Endothelial cell of umbilical vein (primary cell): ENCODE measurements at regions not wholly inside any gene's neighbourhood (a gene's known extent, or its start where the extent isn't known, plus 50 kb on each side); places are given as distances from the start of the nearest gene placed in this dataset.

Experiments used
- BruUV-seq: library from RNA; stranded (reverse); fragments of 400-500 nt; replicated peaks from 2 replicates; lab custom pipeline; 2021; lab: Mats Ljungman, UMichigan
- CTCF ChIA-PET: fragments of 300-600, 350-600 bp; sonication (Branson Sonifier 250); formaldehyde crosslinking; loops from one replicate; lab custom pipeline; 2021; ENCODE audit warnings: antibody characterized with exemption, inconsistent platforms; lab: Charles Lee
- POLR2A ChIA-PET: fragments of 300-600, 350-600 bp; sonication (Branson Sonifier 250); formaldehyde crosslinking; loops from one replicate; lab custom pipeline; 2021; ENCODE audit warnings: antibody characterized with exemption, inconsistent platforms; lab: Charles Lee
- DNase-seq: peaks from one replicate; pipeline ENCODE4 v3.0.0-alpha.2; 2011; ENCODE audit warnings: low read depth, low spot score
- FAIRE-seq: peaks from 2 replicates; lab custom pipeline; 2011; peaks lifted over from hg19 to GRCh38; lab: Jason Lieb, UNC
- H2AFZ ChIP-seq: 2 replicates; pipeline ENCODE4 v1.6.0; 2012; ENCODE audit warnings: low read depth, low read length, control low read depth, inconsistent platforms
- H3K27ac ChIP-seq: 2 replicates; pipeline ENCODE4 v1.5.1; 2011; ENCODE audit warnings: low read depth, mild to moderate bottlenecking, control low read depth, low read length, moderate library complexity; ENCODE audit not compliant: insufficient read depth
- H3K27me3 ChIP-seq, 2 experiments: 2 replicates each; pipeline versions ENCODE4 v1.6.0 to v1.6.1; 2011; ENCODE audit warnings: low read length in 2 of 2, mixed read lengths in 1 of 2; ENCODE audit not compliant: control insufficient read depth in 2 of 2, insufficient read depth in 2 of 2
- H3K36me3 ChIP-seq, 2 experiments: 2 replicates in 1 of 2; 3 replicates in 1 of 2; pipeline ENCODE4 v1.5.1; 2011; ENCODE audit warnings: low read length in 2 of 2, mild to moderate bottlenecking in 1 of 2, moderate library complexity in 1 of 2; ENCODE audit not compliant: control insufficient read depth in 2 of 2, insufficient read depth in 2 of 2; ENCODE audit errors: extremely low read depth in 1 of 2
- H3K4me1 ChIP-seq: 3 replicates; pipeline ENCODE4 v1.5.1; 2011; ENCODE audit warnings: mild to moderate bottlenecking, low read length; ENCODE audit not compliant: control insufficient read depth, insufficient read depth; ENCODE audit errors: extremely low read depth
- H3K4me2 ChIP-seq: 2 replicates; pipeline ENCODE4 v1.6.1; 2011; ENCODE audit warnings: low read length, control low read depth, mixed read lengths; ENCODE audit not compliant: insufficient read depth
- H3K4me3 ChIP-seq, 3 experiments: fragments of 200-600 bp in 1 of 3; sonication (generic), shearing (Covaris generic) in 1 of 3; replicated peaks in 1 of 3; 2 replicates each; pipeline ENCODE4 v1.5.1; 2011 to 2016; ENCODE audit warnings: control low read depth in 3 of 3, low read length in 3 of 3, mild to moderate bottlenecking in 2 of 3, inconsistent platforms in 1 of 3, low read depth in 1 of 3, moderate library complexity in 1 of 3; ENCODE audit not compliant: insufficient read depth in 1 of 3
- H3K79me2 ChIP-seq: 2 replicates; pipeline ENCODE4 v1.6.0; 2012; ENCODE audit warnings: low read length, inconsistent platforms; ENCODE audit not compliant: control insufficient read depth, insufficient read depth
- H3K9ac ChIP-seq: replicated peaks from 2 replicates; pipeline ENCODE3; 2011; ENCODE audit warnings: low read length, control low read depth; ENCODE audit not compliant: insufficient read depth; ENCODE audit errors: extremely low read depth
- H3K9me1 ChIP-seq: replicated peaks from 3 replicates; pipeline ENCODE4 v1.6.0; 2011; ENCODE audit warnings: mild to moderate bottlenecking, low read length; ENCODE audit not compliant: control insufficient read depth, insufficient read depth; ENCODE audit errors: extremely low read depth
- H3K9me3 ChIP-seq: replicated peaks from 2 replicates; pipeline ENCODE4 v1.5.1; 2012; ENCODE audit warnings: low read length, inconsistent platforms; ENCODE audit not compliant: control insufficient read depth, insufficient read depth
- H4K20me1 ChIP-seq: replicated peaks from 2 replicates; pipeline ENCODE3; 2011; ENCODE audit warnings: mild to moderate bottlenecking, low read length; ENCODE audit not compliant: control insufficient read depth, insufficient read depth; ENCODE audit errors: extremely low read depth
- EZH2 ChIP-seq: IDR thresholded peaks from 2 replicates; pipeline ENCODE4 v1.6.1; 2012; ENCODE audit warnings: borderline replicate concordance, low read depth, mild to moderate bottlenecking, moderate library complexity, low read length, inconsistent platforms; ENCODE audit not compliant: severe bottlenecking
- FOS ChIP-seq: IDR thresholded peaks from 2 replicates; pipeline ENCODE4 v1.6.1; 2011; ENCODE audit warnings: mild to moderate bottlenecking, low read length, moderate library complexity, borderline replicate concordance; ENCODE audit not compliant: insufficient read depth
- GATA2 ChIP-seq: IDR thresholded peaks from 2 replicates; pipeline ENCODE4 v1.7.0; 2011; ENCODE audit warnings: low read depth, mild to moderate bottlenecking, moderate library complexity, mixed read lengths, low read length; ENCODE audit not compliant: insufficient read length, insufficient read depth
- JUN ChIP-seq: IDR thresholded peaks from 2 replicates; pipeline ENCODE4 v1.6.1; 2011; ENCODE audit warnings: borderline replicate concordance, low read depth; ENCODE audit not compliant: insufficient read length, insufficient read depth
- MYC ChIP-seq: IDR thresholded peaks from one replicate; pipeline ENCODE4 v1.6.1; 2011; ENCODE audit warnings: mild to moderate bottlenecking, low read depth, low read length
- POLR2A ChIP-seq: IDR thresholded peaks from 2 replicates; pipeline ENCODE4 v1.6.1; 2012; ENCODE audit warnings: low read depth, mild to moderate bottlenecking, control low read depth, low read length
- POLR2AphosphoS5 ChIP-seq: IDR thresholded peaks from 2 replicates; pipeline ENCODE4 v1.6.1; 2012; ENCODE audit warnings: low read depth, mild to moderate bottlenecking, control low read depth, low read length, moderate library complexity; ENCODE audit not compliant: insufficient read depth
- dilution Hi-C: fragments of 300-500 bp; cut with MboI; formaldehyde crosslinking; loops from one replicate; pipeline ENCODE4 v1.15.0; 2019; ENCODE audit warnings: low sequenced_read_pairs; ENCODE audit not compliant: extremely low pct_ligation_motif_present
- intact Hi-C: fragments of 100-400 bp; cut with micrococcal nuclease; formaldehyde crosslinking; loops from one replicate; pipeline ENCODE4 v1.10.0; 2022
- TF ChIP-seq, protein P1 (sequence below), 2 donors: IDR thresholded peaks; 1 replicate in 1 of 2; 2 replicates in 1 of 2; pipeline ENCODE4 v1.5.1; 2011; ENCODE audit warnings: low read length in 2 of 2, mild to moderate bottlenecking in 2 of 2, moderate library complexity in 2 of 2, control low read depth in 1 of 2, inconsistent platforms in 1 of 2, low read depth in 1 of 2; ENCODE audit not compliant: insufficient read depth in 1 of 2; ENCODE audit errors: extremely low read depth in 1 of 2
- TF ChIP-seq, protein P2 (sequence below): IDR thresholded peaks from 2 replicates; pipeline ENCODE4 v1.6.1; 2011; ENCODE audit not compliant: insufficient read depth, insufficient read length

DNA sequence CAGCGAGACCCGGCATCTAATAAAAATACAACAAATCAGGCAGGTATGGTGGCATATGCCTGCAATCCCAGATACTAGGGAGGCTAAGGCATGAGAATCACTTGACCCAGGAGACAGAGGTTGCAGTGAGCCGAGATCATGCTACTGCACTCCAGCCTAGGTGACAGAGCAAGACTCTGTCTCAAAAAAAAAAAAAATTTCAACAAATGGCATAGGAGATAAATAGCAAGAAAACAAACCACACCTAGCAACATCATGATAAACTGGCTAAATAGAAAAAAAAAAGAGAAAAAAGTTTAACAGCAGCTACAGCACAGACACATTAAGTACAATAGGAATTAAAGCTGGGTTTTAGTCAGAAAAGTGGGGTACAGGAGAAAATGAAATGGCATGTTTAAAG, 1034.6 kb upstream of the LRRN3 start:
- ChIA-PET CTCF (no interaction called here), POLR2A (no interaction called here)
- intact Hi-C loops (no loop called here), dilution Hi-C loops (no loop called here)
- H3K9ac ChIP-seq = no peak overlapping the region
- H2AFZ ChIP-seq = no peak overlapping the region
- no peaks in the 10 kb centered on the region for H3K27me3 ChIP-seq
- H3K27ac ChIP-seq = no peak overlapping the region
- FAIRE-seq (no peak), DNase-seq (no peak)
- no peak overlapping the region for H3K4me2 ChIP-seq
- TF ChIP-seq JUN (no peak), POLR2AphosphoS5 (no peak), FOS (no peak), GATA2 (no peak), POLR2A (no peak), EZH2 (no peak), MYC (no peak)
- TF ChIP-seq, protein P1, sequence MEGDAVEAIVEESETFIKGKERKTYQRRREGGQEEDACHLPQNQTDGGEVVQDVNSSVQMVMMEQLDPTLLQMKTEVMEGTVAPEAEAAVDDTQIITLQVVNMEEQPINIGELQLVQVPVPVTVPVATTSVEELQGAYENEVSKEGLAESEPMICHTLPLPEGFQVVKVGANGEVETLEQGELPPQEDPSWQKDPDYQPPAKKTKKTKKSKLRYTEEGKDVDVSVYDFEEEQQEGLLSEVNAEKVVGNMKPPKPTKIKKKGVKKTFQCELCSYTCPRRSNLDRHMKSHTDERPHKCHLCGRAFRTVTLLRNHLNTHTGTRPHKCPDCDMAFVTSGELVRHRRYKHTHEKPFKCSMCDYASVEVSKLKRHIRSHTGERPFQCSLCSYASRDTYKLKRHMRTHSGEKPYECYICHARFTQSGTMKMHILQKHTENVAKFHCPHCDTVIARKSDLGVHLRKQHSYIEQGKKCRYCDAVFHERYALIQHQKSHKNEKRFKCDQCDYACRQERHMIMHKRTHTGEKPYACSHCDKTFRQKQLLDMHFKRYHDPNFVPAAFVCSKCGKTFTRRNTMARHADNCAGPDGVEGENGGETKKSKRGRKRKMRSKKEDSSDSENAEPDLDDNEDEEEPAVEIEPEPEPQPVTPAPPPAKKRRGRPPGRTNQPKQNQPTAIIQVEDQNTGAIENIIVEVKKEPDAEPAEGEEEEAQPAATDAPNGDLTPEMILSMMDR (IDR thresholded peaks at IDR 0.05; ENCODE audit: extremely low read depth in 1 of 2, insufficient read depth in 1 of 2, low read depth in 1 of 2, low read length in 2 of 2) = no peak
- TF ChIP-seq, protein P2, sequence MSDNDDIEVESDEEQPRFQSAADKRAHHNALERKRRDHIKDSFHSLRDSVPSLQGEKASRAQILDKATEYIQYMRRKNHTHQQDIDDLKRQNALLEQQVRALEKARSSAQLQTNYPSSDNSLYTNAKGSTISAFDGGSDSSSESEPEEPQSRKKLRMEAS = no peak
- no peak overlapping the region for H3K4me3 ChIP-seq
- no TSS peak for BruUV-seq
- no peaks in the 10 kb centered on the region for H3K9me3 ChIP-seq
- no peaks in the 10 kb centered on the region for H3K79me2 ChIP-seq
- H3K4me1 ChIP-seq = no peaks in the 10 kb centered on the region
- no peaks in the 10 kb centered on the region for H4K20me1 ChIP-seq
- H3K36me3 ChIP-seq = no peaks in the 10 kb centered on the region
- no peaks in the 10 kb centered on the region for H3K9me1 ChIP-seq
